ENCODE measurements at regions not wholly inside any gene's neighbourhood (a gene's known extent, or its start where the extent isn't known, plus 50 kb on each side); places are given as distances from the start of the nearest gene placed in this dataset.

DNA sequence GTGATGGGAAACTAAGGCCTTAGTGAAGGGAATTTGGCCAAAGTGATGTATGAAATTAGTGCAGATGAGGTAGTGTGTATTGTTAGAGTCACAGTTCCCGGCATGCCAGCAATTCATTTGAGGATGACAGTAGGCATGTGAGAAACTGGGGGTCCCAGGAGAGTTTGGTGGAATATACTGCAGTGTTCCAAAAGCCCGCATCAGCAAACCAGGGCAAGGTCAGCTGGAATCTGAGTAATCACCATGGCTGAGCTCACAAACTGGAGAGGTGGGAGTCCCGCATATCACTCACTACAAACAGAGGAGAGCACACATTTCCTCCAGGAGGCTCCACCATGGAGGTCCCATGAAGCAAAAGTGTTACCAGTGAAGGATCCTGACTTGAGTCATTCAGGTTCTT lies 740.7 kb downstream of the TNS3 start:
- in situ Hi-C loops (cut with HindIII; ENCODE audit: low sequenced_read_pairs) = no loop called here

- in situ Hi-C loops (cut with HindIII; ENCODE audit: low sequenced_read_pairs) = no loop called here
Measured at GRCh38 chr7:46839651-46840050, 742.3 kb downstream of the TNS3 start.

- in situ Hi-C loops (cut with HindIII; ENCODE audit: low sequenced_read_pairs) = no loop called here
Measured at GRCh38 chr7:46838463-46838862, 743.4 kb downstream of the TNS3 start.

DNA sequence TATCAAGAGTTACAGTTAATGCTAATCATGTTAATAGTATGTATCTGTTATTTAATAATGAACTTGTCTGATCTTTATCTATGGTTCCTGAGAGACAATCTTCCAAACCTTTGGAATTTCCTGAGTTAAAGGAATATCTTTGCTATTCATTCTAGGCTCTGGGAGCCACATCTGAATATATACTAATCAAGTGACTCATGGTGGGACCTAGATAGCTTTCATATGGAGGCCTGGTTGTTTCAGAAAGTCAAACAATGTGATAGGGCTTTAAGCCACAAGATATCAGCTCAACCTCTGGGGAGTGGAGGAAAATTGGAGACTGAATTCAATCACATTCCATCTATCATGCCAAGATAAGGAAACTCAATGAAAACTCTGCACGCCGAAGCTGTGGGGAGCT lies 746.4 kb downstream of the TNS3 start:
- in situ Hi-C loops (cut with HindIII; ENCODE audit: low sequenced_read_pairs) = no loop called here

GRCh38 chr7:46834921-46835320 lies 747.0 kb downstream of the TNS3 start:
- in situ Hi-C loops (cut with HindIII; ENCODE audit: low sequenced_read_pairs) = no loop called here

GRCh38 chr7:46833197-46833596 lies 748.7 kb downstream of the TNS3 start:
- in situ Hi-C loops (cut with HindIII; ENCODE audit: low sequenced_read_pairs) = no loop called here

DNA sequence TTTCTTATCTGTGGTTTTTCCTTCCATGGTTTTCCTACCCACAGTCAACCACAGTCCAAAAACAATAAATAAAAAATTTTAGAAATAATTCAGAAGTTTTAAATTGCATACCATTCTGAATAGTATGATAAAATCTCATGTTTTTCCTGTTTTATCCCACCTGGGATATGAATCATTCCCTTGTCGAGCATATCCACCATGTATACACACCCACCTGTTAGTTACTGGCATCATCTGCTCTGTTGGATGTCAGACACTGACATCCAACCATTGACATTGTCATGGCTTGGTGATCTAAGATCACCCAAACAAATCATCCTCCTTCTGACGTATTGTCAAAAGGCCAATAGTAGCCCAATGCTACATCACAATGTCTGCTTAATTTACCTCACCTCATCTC lies 749.8 kb downstream of the TNS3 start:
- in situ Hi-C loops (cut with HindIII; ENCODE audit: low sequenced_read_pairs) = no loop called here

DNA sequence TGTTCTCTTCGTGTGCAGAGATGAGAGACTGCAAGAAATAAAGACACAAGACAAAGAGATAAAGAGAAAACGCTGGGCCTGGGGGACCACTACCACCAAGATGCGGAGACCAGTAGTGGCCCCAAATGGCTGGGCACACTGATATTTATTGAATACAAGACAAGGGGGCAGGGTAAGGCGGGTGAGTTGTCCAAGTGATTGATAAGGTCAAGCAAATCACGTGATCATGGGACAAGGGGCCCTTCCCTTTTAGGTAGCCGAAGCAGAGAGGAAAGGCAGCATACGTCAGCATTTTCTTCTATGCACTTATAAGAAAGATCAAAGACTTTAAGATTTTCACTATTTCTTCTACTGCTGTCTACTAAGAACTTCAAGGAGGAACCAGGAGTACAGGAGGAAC lies 762.1 kb downstream of the TNS3 start:
- in situ Hi-C loops (cut with HindIII; ENCODE audit: low sequenced_read_pairs) = no loop called here

- in situ Hi-C loops (cut with HindIII; ENCODE audit: low sequenced_read_pairs) = no loop called here
Measured at GRCh38 chr7:46814516-46815250, 767.2 kb downstream of the TNS3 start.

- in situ Hi-C loops (cut with HindIII; ENCODE audit: low sequenced_read_pairs) = no loop called here
Measured at GRCh38 chr7:46812101-46812675, 769.7 kb downstream of the TNS3 start.

GRCh38 chr7:46811529-46811928 lies 770.4 kb downstream of the TNS3 start:
- in situ Hi-C loops (cut with HindIII; ENCODE audit: low sequenced_read_pairs) = no loop called here

- in situ Hi-C loops (cut with HindIII; ENCODE audit: low sequenced_read_pairs) = no loop called here
Measured at GRCh38 chr7:46810986-46811385, 770.9 kb downstream of the TNS3 start.

DNA sequence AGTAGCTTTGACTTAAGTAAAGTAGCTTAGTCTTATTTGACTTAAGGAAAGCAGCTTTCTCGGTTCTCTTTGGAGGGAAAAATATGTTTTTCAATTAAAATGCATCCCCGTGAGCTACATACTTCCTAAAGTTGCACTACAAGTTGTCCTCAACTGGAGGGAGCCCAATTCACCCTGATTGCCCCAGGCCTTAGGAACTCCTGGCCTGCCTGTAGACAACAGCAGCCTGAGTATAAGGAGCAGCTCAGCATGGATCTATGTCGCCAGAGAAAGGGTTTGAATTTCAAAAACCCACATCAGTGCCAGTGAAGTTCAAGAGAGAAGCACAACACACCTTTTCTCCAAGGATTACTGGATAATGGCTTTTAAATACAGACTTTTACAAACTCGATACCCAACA lies 772.0 kb downstream of the TNS3 start:
- in situ Hi-C loops (cut with HindIII; ENCODE audit: low sequenced_read_pairs) = no loop called here

- in situ Hi-C loops (cut with HindIII; ENCODE audit: low sequenced_read_pairs) = no loop called here
Measured at GRCh38 chr7:46806856-46807255, 775.1 kb downstream of the TNS3 start.

DNA sequence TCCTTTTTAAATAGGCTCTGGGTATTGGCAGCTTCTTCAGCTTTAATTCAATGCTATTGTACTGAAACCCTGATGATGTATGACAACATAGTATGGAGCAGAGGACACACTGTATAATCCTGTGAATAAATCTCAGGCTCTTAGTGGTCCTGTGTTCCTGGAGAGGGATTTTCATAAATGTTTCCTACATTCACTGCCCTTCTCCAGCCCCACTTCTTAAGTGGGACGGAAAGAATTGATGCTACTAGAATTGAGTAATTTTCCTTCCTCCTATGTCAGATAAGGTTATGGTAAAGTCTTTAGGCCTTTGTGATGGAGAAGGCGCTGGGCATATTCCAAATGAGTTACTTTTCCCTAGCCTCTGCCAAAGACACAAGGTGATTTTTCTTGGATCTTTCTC lies 779.4 kb downstream of the TNS3 start:
- in situ Hi-C loops (cut with HindIII; ENCODE audit: low sequenced_read_pairs) = no loop called here

- in situ Hi-C loops (cut with HindIII; ENCODE audit: low sequenced_read_pairs) = no loop called here
Measured at GRCh38 chr7:46791188-46791587, 790.7 kb downstream of the TNS3 start.

GRCh38 chr7:46786995-46787394 lies 794.9 kb downstream of the TNS3 start:
- in situ Hi-C loops (cut with HindIII; ENCODE audit: low sequenced_read_pairs) = no loop called here

DNA sequence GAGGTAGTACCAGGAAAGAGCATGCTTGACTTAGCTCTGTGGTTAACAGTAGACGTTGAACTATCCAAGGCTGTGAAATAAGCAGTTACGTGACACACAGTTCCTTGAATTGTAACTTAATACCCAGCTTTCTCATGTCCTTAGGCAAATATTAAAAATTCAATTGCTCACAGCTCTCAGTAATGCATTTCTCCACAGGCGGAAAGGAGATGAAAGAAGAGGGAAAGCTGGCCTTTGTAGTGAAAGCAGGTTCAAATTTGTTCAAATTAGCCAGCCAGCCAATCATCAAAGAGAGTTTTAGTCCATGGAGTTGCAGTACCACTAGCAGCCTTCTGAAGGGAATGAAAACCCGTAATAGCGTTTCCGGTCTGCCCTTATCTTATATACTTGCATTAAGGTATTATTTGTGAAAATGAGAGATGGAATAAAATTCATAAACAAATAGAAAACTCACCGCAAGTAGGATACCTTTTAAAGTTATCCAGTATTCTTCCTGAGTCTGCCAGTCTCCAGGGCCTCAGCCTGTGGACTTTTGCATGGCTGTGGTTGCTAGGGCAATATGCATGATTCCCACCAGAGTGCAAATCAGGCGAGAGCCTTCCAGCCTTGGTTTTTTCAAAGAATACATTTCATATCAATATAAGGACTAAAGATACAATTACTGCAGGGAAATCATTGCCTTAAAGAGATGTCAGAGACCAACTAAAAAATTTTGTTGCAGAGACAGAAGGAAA lies 795.5 kb downstream of the TNS3 start:
- in situ Hi-C loops (cut with HindIII; ENCODE audit: low sequenced_read_pairs) = no loop called here

- in situ Hi-C loops (cut with HindIII; ENCODE audit: low sequenced_read_pairs) = no loop called here
Measured at GRCh38 chr7:46784732-46785131, 797.2 kb downstream of the TNS3 start.

GRCh38 chr7:46781901-46782439 lies 799.9 kb downstream of the TNS3 start:
- in situ Hi-C loops (cut with HindIII; ENCODE audit: low sequenced_read_pairs) = no loop called here

- in situ Hi-C loops (cut with HindIII; ENCODE audit: low sequenced_read_pairs) = no loop called here
Measured at GRCh38 chr7:46776790-46777189, 805.1 kb downstream of the TNS3 start.

DNA sequence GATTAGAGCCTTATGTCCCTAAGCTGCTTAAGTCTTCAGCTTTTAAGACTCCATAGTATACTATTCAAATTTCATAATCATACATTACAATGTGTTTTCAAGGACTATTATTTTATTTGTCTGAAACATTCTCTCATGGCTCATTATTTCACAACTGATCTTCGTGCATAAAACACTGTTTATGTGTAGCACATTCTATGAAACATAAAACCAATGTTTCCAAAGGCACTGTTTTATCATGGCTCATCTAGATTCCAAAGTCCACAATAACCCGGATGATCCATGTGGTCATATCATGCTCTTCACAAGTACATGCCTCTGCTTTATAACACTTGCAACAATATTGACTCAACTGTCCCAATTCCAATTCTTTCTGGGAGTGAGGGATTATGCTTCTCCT lies 806.1 kb downstream of the TNS3 start:
- in situ Hi-C loops (cut with HindIII; ENCODE audit: low sequenced_read_pairs) = no loop called here
